IPS-NIHi7 (cell line): ENCODE measurements at regions not wholly inside any gene's neighbourhood (a gene's known extent, or its start where the extent isn't known, plus 50 kb on each side); places are given as distances from the start of the nearest gene placed in this dataset.
A peak's percentile ranks its signal among the peaks of the same experiment; 100 is the strongest.

Experiments used
- DNase-seq: peaks from one replicate; pipeline ENCODE4 v3.0.0; 2012; ENCODE audit warnings: mixed read lengths; ENCODE audit errors: extremely low spot score

- no peak for DNase-seq
Observed at GRCh38 chr1:22315315-22316078, 136.2 kb upstream of the ZBTB40 start.

- DNase-seq: peak; percentile 90
Observed at GRCh38 chr1:22317231-22317919, 134.3 kb upstream of the ZBTB40 start.

GRCh38 chr1:22317920-22318243 lies 133.8 kb upstream of the ZBTB40 start:
- DNase-seq: no peak

GRCh38 chr1:22318279-22318981 lies 133.2 kb upstream of the ZBTB40 start:
- peak; percentile 84 for DNase-seq

GRCh38 chr1:22319608-22320007 lies 132.0 kb upstream of the ZBTB40 start:
- DNase-seq: peak; percentile 3

GRCh38 chr1:22320587-22321344 lies 130.9 kb upstream of the ZBTB40 start:
- no peak for DNase-seq

GRCh38 chr1:22321917-22322316 lies 129.7 kb upstream of the ZBTB40 start:
- DNase-seq: no peak

GRCh38 chr1:22323141-22323845 lies 128.4 kb upstream of the ZBTB40 start:
- no peak for DNase-seq

GRCh38 chr1:22323846-22324504 lies 127.7 kb upstream of the ZBTB40 start:
- DNase-seq: no peak

GRCh38 chr1:22325531-22326371 lies 125.9 kb upstream of the ZBTB40 start:
- no peak for DNase-seq

GRCh38 chr1:22326372-22326915 lies 125.2 kb upstream of the ZBTB40 start:
- DNase-seq: no peak

- DNase-seq: no peak
Observed at GRCh38 chr1:22326931-22327330, 124.7 kb upstream of the ZBTB40 start.

- no peak for DNase-seq
Observed at GRCh38 chr1:22327411-22327810, 124.2 kb upstream of the ZBTB40 start.

- DNase-seq: no peak
Observed at GRCh38 chr1:22328331-22329147, 123.1 kb upstream of the ZBTB40 start.

GRCh38 chr1:22329148-22329515 lies 122.5 kb upstream of the ZBTB40 start:
- DNase-seq: no peak

GRCh38 chr1:22330092-22330759 lies 121.4 kb upstream of the ZBTB40 start:
- no peak for DNase-seq

- no peak for DNase-seq
Observed at GRCh38 chr1:22330760-22331119, 120.9 kb upstream of the ZBTB40 start.

- no peak for DNase-seq
Observed at GRCh38 chr1:22331618-22332423, 119.8 kb upstream of the ZBTB40 start.
